Keratinocyte (primary cell): ENCODE measurements at regions not wholly inside any gene's neighbourhood (a gene's known extent, or its start where the extent isn't known, plus 50 kb on each side); places are given as distances from the start of the nearest gene placed in this dataset.

Experiments used
- EZH2 ChIP-seq: IDR thresholded peaks from one replicate; pipeline ENCODE4 v1.6.1; 2012; ENCODE audit warnings: inconsistent platforms, mild to moderate bottlenecking, low read length, moderate library complexity
- TF ChIP-seq, protein P1 (sequence below), 3 experiments: IDR thresholded peaks in 1 of 3; conservative IDR thresholded peaks in 1 of 3; optimal IDR thresholded peaks in 1 of 3; 2 replicates in 2 of 3; 3 replicates in 1 of 3; pipeline versions ENCODE3 to v1.5.1; 2011; ENCODE audit warnings: low read length in 3 of 3, mild to moderate bottlenecking in 3 of 3, moderate library complexity in 2 of 3, control low read depth in 1 of 3, inconsistent platforms in 1 of 3; ENCODE audit not compliant: insufficient read depth in 2 of 3; ENCODE audit errors: extremely low read depth in 1 of 3

DNA sequence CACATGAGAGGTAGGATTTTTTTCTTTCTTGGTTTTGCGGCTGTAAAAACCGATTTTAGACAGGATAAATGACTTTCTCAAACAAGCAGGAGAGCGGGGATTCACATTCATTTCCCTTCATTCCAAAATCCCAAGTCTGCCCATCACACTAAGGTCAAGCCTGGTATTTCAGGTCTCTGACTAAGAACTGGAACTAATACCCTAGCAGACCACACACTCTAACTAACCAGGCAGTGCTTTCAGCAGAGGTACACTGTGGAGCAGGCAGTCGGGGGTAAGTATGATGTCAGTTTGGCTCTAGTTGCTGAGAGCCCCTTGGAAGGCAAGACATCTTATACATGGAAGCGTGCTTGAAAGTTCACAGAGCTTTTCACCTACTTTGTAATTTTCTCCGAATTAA, 128.1 kb upstream of the LHCGR start:
- TF ChIP-seq, protein P1, sequence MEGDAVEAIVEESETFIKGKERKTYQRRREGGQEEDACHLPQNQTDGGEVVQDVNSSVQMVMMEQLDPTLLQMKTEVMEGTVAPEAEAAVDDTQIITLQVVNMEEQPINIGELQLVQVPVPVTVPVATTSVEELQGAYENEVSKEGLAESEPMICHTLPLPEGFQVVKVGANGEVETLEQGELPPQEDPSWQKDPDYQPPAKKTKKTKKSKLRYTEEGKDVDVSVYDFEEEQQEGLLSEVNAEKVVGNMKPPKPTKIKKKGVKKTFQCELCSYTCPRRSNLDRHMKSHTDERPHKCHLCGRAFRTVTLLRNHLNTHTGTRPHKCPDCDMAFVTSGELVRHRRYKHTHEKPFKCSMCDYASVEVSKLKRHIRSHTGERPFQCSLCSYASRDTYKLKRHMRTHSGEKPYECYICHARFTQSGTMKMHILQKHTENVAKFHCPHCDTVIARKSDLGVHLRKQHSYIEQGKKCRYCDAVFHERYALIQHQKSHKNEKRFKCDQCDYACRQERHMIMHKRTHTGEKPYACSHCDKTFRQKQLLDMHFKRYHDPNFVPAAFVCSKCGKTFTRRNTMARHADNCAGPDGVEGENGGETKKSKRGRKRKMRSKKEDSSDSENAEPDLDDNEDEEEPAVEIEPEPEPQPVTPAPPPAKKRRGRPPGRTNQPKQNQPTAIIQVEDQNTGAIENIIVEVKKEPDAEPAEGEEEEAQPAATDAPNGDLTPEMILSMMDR (optimal IDR thresholded peaks at IDR 0.05 in 1 of 3, IDR thresholded peaks at IDR 0.05 in 1 of 3, conservative IDR thresholded peaks at IDR 0.05 in 1 of 3; ENCODE audit: extremely low read depth in 1 of 3, insufficient read depth in 2 of 3, low read length in 3 of 3), result no peak
- no peak for TF ChIP-seq EZH2
